MG63 (cell line): ENCODE measurements at regions not wholly inside any gene's neighbourhood (a gene's known extent, or its start where the extent isn't known, plus 50 kb on each side); places are given as distances from the start of the nearest gene placed in this dataset.

Experiments
- DNase-seq: peaks from one replicate; pipeline ENCODE4 v3.0.0-alpha.2; 2020
- H3K27me3 ChIP-seq: fragments of 250-450 bp; sonication (Bioruptor Pico); 2 replicates; pipeline ENCODE4 v1.5.1; 2020; ENCODE audit warnings: mild to moderate bottlenecking, moderate library complexity
- H3K36me3 ChIP-seq: fragments of 250-450 bp; sonication (Bioruptor Pico); 2 replicates; pipeline ENCODE4 v1.5.1; 2020; ENCODE audit warnings: mild to moderate bottlenecking, moderate library complexity
- H3K4me3 ChIP-seq: fragments of 250-450 bp; sonication (Bioruptor Pico); 2 replicates; pipeline ENCODE4 v1.5.1; 2020; ENCODE audit warnings: mild to moderate bottlenecking, moderate library complexity
- H3K9me3 ChIP-seq: fragments of 250-450 bp; sonication (Bioruptor Pico); 2 replicates; pipeline ENCODE4 v1.5.1; 2020; ENCODE audit warnings: mild to moderate bottlenecking, moderate library complexity

DNA sequence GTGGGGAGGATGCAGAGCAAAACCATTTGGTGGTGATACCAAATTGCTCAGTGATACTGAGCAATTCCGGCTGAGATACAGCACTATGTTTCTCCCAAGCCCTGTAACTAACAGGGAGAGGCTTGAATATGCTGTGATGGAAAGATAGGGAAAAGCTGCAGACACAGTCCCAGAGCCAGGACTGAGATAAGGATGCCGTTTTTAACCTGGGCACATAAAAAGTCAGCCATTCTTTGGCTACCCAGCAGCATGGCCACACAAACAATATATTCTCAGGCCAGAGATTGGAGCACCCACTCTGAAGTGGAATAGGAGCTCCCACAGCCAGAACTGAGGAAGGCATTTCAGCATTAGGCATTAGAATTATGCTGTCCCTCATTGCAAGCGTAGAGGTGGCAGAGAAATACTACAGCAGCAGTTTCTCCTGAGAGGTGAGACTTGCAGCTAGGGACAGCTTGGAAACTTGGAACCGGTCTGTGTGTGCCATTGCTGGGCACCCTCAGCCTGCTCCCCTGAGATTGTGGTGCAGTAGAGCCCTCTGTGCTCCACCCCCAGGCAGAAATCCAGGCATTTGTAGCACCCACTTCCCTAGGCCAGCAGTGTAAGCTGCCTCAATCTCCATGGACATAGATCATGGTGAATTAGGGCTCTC lies 346.5 kb downstream of the TMEM135 start:
- no peaks in the 10 kb centered on the region for H3K36me3 ChIP-seq
- H3K9me3 ChIP-seq = 0 out of 2 replicates have a peak, but pooled peaks cover 2% of the 10 kb centered on the region
- DNase-seq = no peak
- H3K27me3 ChIP-seq = no peaks in the 10 kb centered on the region
- H3K4me3 ChIP-seq = no peak overlapping the region

DNA sequence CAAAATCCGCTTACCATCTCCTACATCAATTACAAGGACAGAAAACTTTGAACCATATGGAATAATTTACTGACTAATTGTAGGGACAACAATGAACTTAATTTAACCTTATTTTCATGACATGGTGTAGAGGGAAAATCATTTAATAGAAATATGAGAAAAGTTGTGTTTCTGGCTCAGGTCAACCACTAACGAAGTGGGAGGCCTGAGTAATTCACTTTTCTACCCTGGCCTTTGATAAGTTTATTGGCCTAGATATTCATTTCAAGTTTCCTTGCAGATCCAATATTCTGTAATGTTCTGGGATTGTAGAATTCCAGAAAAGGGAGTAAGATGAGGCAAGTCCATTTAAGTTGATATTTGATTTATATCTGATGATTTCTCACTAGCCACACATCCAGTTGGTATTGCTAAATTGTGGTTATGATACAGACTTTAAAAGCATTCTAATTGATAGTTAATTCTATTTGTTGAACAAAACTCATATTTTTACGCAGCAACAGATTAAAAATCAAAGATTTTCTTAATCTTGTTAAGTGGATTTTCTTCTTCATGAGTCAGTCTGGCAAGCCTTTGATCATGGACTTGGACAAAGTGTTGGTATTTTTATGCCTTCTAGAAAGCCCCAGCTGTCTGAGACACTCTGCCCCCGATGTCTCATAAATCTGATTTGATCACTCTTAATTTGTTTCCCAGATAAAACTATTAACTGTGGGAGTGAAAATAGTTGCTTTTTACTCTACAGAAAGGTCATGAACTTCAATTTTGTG lies 336.5 kb downstream of the TMEM135 start:
- Histone ChIP-seq H3K36me3 (no peaks in the 10 kb centered on the region), H3K27me3 (no peaks in the 10 kb centered on the region), H3K4me3 (no peak overlapping the region), H3K9me3 (no peaks in the 10 kb centered on the region)
- no peak for DNase-seq
